Tibial nerve (tissue), 4 donors: ENCODE measurements at regions not wholly inside any gene's neighbourhood (a gene's known extent, or its start where the extent isn't known, plus 50 kb on each side); places are given as distances from the start of the nearest gene placed in this dataset.

Source experiments
- DNase-seq, 2 donors: peaks; one replicate each; pipeline ENCODE4 v3.0.0-alpha.2; 2019; ENCODE audit warnings: low spot score in 2 of 2
- H3K27ac ChIP-seq, 4 donors: fragments of 200-600 bp; sonication (generic) in 3 of 4; one replicate each; pipeline ENCODE4 v1.5.1; 2017 to 2019; ENCODE audit warnings: mild to moderate bottlenecking in 1 of 4
- H3K27me3 ChIP-seq, 2 donors: fragments of 200-600 bp; sonication (generic) in 1 of 2; one replicate each; pipeline versions ENCODE4 v1.5.1 to v1.6.0; 2017 to 2019
- H3K36me3 ChIP-seq, 3 donors: fragments of 200-600 bp; sonication (generic); one replicate each; pipeline ENCODE4 v1.5.1; 2018 to 2019
- H3K4me1 ChIP-seq, 4 donors: fragments of 200-600 bp; sonication (generic) in 3 of 4; one replicate each; pipeline ENCODE4 v1.5.1; 2017 to 2019
- H3K4me3 ChIP-seq, 4 donors: fragments of 200-600 bp; sonication (generic) in 3 of 4; one replicate each; pipeline ENCODE4 v1.5.1; 2017 to 2019; ENCODE audit warnings: mild to moderate bottlenecking in 1 of 4, moderate library complexity in 1 of 4
- H3K9me3 ChIP-seq, 4 donors: fragments of 200-600 bp; sonication (generic) in 3 of 4; one replicate each; pipeline ENCODE4 v1.5.1; 2017 to 2019
- CTCF ChIP-seq, 5 experiments: fragments of 200-600 bp in 3 of 5; fragments of 450-650 bp in 2 of 5; sonication (generic) in 3 of 5; IDR thresholded peaks; one replicate each; pipeline ENCODE4 v1.5.1; 2016 to 2019; ENCODE audit warnings: antibody characterized with exemption in 5 of 5, mild to moderate bottlenecking in 3 of 5, moderate library complexity in 2 of 5
- EP300 ChIP-seq, 2 donors: sonication (generic); formaldehyde crosslinking; IDR thresholded peaks; one replicate each; pipeline ENCODE4 v1.6.1; 2017; ENCODE audit warnings: antibody characterized with exemption in 2 of 2, mild to moderate bottlenecking in 1 of 2
- POLR2A ChIP-seq, 2 donors: fragments of 450-650 bp; IDR thresholded peaks; one replicate each; pipeline ENCODE4 v1.6.1; 2017; ENCODE audit warnings: antibody characterized with exemption in 2 of 2, mild to moderate bottlenecking in 2 of 2, moderate library complexity in 2 of 2
- WGBS, 2 donors: methylation state at CpG; one replicate each; pipeline ENCODE4 v1.1.5; 2018; 5-methylcytosine and 5-hydroxymethylcytosine counted together

GRCh38 chr5:167816864-167817263 lies 474.6 kb upstream of the WWC1 start:
- 82 to 84% methylated on average over 4 of the region's 4 CpGs for WGBS, 2 donors
- H3K27ac ChIP-seq, result no peak overlapping the region

GRCh38 chr5:167819406-167819805 lies 472.0 kb upstream of the WWC1 start:
- TF ChIP-seq CTCF (IDR thresholded peaks at IDR 0.05) (no peak), POLR2A (IDR thresholded peaks at IDR 0.05) (no peak), EP300 (IDR thresholded peaks at IDR 0.05) (no peak)
- DNase-seq, result no peak
- no peak overlapping the region for H3K4me3 ChIP-seq
- H3K27me3 ChIP-seq, result no peaks in the 10 kb centered on the region
- peak overlapping the region in 2 of 4 donors; percentile 64 to 65 for H3K27ac ChIP-seq
- WGBS, 2 donors, result 84 to 85% methylated on average over 3 of the region's 3 CpGs
- peaks cover 0 to 11% (median 2%) of the 10 kb centered on the region in 4 donors for H3K4me1 ChIP-seq
- no peaks in the 10 kb centered on the region for H3K9me3 ChIP-seq
- no peaks in the 10 kb centered on the region for H3K36me3 ChIP-seq

More at GRCh38 chr5:167816864-167817263, 474.6 kb upstream of the WWC1 start:
- Histone ChIP-seq H3K9me3 (no peaks in the 10 kb centered on the region), H3K27me3 (no peaks in the 10 kb centered on the region), H3K36me3 (no peaks in the 10 kb centered on the region), H3K4me1 (peaks cover 0 to 11% (median 2%) of the 10 kb centered on the region in 4 donors), H3K4me3 (no peak overlapping the region)
- no peak for DNase-seq
- TF ChIP-seq POLR2A (IDR thresholded peaks at IDR 0.05) (no peak), EP300 (IDR thresholded peaks at IDR 0.05) (no peak), CTCF (IDR thresholded peaks at IDR 0.05) (no peak)

GRCh38 chr5:167820101-167820990 lies 471.1 kb upstream of the WWC1 start:
- Histone ChIP-seq H3K36me3 (no peaks in the 10 kb centered on the region), H3K4me1 (peaks cover 0 to 9% (median under 1%) of the 10 kb centered on the region in 4 donors), H3K4me3 (peak overlapping the region in 1 of 4 donors; percentile 23), H3K27ac (peak overlapping the region in 2 of 4 donors; percentile 64 to 65), H3K9me3 (no peaks in the 10 kb centered on the region), H3K27me3 (no peaks in the 10 kb centered on the region)
- TF ChIP-seq EP300 (IDR thresholded peaks at IDR 0.05) (peak in 1 of 2 donors; percentile 34), POLR2A (IDR thresholded peaks at IDR 0.05) (no peak), CTCF (IDR thresholded peaks at IDR 0.05) (no peak)
- DNase-seq, result peak in 1 of 2 donors; percentile 31
- WGBS, 2 donors, result 59 to 64% methylated on average over 12 of the region's 12 CpGs

- peaks cover 0 to 7% (median 0%) of the 10 kb centered on the region in 4 donors for H3K4me1 ChIP-seq
- 29 to 30% methylated on average over 2 of the region's 2 CpGs for WGBS, 2 donors
- TF ChIP-seq EP300 (IDR thresholded peaks at IDR 0.05) (peak in 1 of 2 donors; percentile 1), CTCF (IDR thresholded peaks at IDR 0.05) (no peak)
- H3K36me3 ChIP-seq, result no peaks in the 10 kb centered on the region
- H3K4me3 ChIP-seq, result peak overlapping the region in 1 of 4 donors; percentile 23
- no peaks in the 10 kb centered on the region for H3K27me3 ChIP-seq
- DNase-seq, result no peak
- H3K27ac ChIP-seq, result peak overlapping the region in 2 of 4 donors; percentile 64
- no peaks in the 10 kb centered on the region for H3K9me3 ChIP-seq
Measured at GRCh38 chr5:167821151-167821550, 470.3 kb upstream of the WWC1 start.

- Histone ChIP-seq H3K36me3 (no peaks in the 10 kb centered on the region), H3K27me3 (no peaks in the 10 kb centered on the region), H3K27ac (peak overlapping the region in 2 of 4 donors; percentile 52 to 64), H3K9me3 (no peaks in the 10 kb centered on the region), H3K4me3 (peak overlapping the region in 1 of 4 donors; percentile 23), H3K4me1 (peaks cover 0 to 12% (median 0%) of the 10 kb centered on the region in 4 donors)
- DNase-seq, result no peak
- TF ChIP-seq EP300 (IDR thresholded peaks at IDR 0.05) (no peak), CTCF (IDR thresholded peaks at IDR 0.05) (no peak), POLR2A (IDR thresholded peaks at IDR 0.05) (no peak)
- WGBS, 2 donors, result 61 to 72% methylated on average over 4 of the region's 4 CpGs
Measured at GRCh38 chr5:167821669-167822068, 469.8 kb upstream of the WWC1 start.
